Fibroblast of mammary gland (primary cell): ENCODE measurements at regions not wholly inside any gene's neighbourhood (a gene's known extent, or its start where the extent isn't known, plus 50 kb on each side); places are given as distances from the start of the nearest gene placed in this dataset.

Experiments
- DNase-seq: peaks from one replicate; pipeline ENCODE4 v3.0.0-alpha.2; 2010; ENCODE audit warnings: low read depth
- H3K4me3 ChIP-seq: 2 replicates; pipeline ENCODE4 v1.5.1; 2011; ENCODE audit warnings: low read depth, mild to moderate bottlenecking, low read length, moderate library complexity; ENCODE audit not compliant: control insufficient read depth
- CTCF ChIP-seq: conservative IDR thresholded peaks from 2 replicates; pipeline ENCODE4 v1.5.1; 2011; ENCODE audit warnings: low read depth, low read length, inconsistent platforms; ENCODE audit not compliant: control insufficient read depth, insufficient read depth

GRCh38 chr3:157876556-157876955 is 229.7 kb downstream of the SHOX2 start:
- no peak for DNase-seq
- H3K4me3 ChIP-seq, result no peak overlapping the region
- TF ChIP-seq CTCF, result no peak

GRCh38 chr3:157872902-157873301 is 233.3 kb downstream of the SHOX2 start:
- no peak overlapping the region for H3K4me3 ChIP-seq
- TF ChIP-seq CTCF, result no peak
- no peak for DNase-seq

GRCh38 chr3:157871838-157872460 is 234.3 kb downstream of the SHOX2 start:
- TF ChIP-seq CTCF, result no peak
- DNase-seq, result no peak
- no peak overlapping the region for H3K4me3 ChIP-seq

GRCh38 chr3:157871248-157871647 is 235.0 kb downstream of the SHOX2 start:
- no peak for TF ChIP-seq CTCF
- DNase-seq, result no peak
- no peak overlapping the region for H3K4me3 ChIP-seq

- no peak for TF ChIP-seq CTCF
- DNase-seq, result no peak
- no peak overlapping the region for H3K4me3 ChIP-seq
Measured at GRCh38 chr3:157868946-157869345, 237.3 kb downstream of the SHOX2 start.

- no peak for TF ChIP-seq CTCF
- no peak overlapping the region for H3K4me3 ChIP-seq
- peak; percentile 85 for DNase-seq
Measured at GRCh38 chr3:157868196-157868595, 238.0 kb downstream of the SHOX2 start.
